Loucy (cell line): ENCODE measurements at regions not wholly inside any gene's neighbourhood (a gene's known extent, or its start where the extent isn't known, plus 50 kb on each side); places are given as distances from the start of the nearest gene placed in this dataset.

Source experiments
- H2AFZ ChIP-seq: fragments of 200-600 bp; sonication (generic); 2 replicates; pipeline ENCODE4 v1.6.0; 2016; ENCODE audit warnings: antibody characterized with exemption, mild to moderate bottlenecking, low read length, moderate library complexity
- H3F3A ChIP-seq: fragments of 200-600 bp; 2 replicates; pipeline ENCODE4 v1.6.0; 2016; ENCODE audit warnings: antibody characterized with exemption, low read depth, mild to moderate bottlenecking
- H3K27me3 ChIP-seq: fragments of 200-600 bp; sonication (generic); 2 replicates; pipeline ENCODE4 v1.6.1; 2014; ENCODE audit warnings: low read length, mild to moderate bottlenecking; ENCODE audit not compliant: insufficient read depth, poor library complexity, severe bottlenecking
- H3K36me3 ChIP-seq: fragments of 200-600 bp; sonication (generic); 2 replicates; pipeline ENCODE4 v1.6.1; 2016; ENCODE audit warnings: low read length; ENCODE audit not compliant: insufficient read depth
- H3K4me1 ChIP-seq: fragments of 200-600 bp; sonication (generic); 2 replicates; pipeline ENCODE4 v1.5.1; 2014; ENCODE audit warnings: low read length, mild to moderate bottlenecking; ENCODE audit not compliant: insufficient read depth, poor library complexity, severe bottlenecking
- H3K4me2 ChIP-seq: fragments of 200-600 bp; sonication (generic); 2 replicates; pipeline ENCODE4 v1.6.0; 2014; ENCODE audit warnings: antibody characterized with exemption, low read length, low read depth, mild to moderate bottlenecking; ENCODE audit not compliant: poor library complexity, severe bottlenecking
- H3K4me3 ChIP-seq: fragments of 200-600 bp; sonication (generic); 2 replicates; pipeline ENCODE4 v1.5.1; 2014; ENCODE audit warnings: low read length, mild to moderate bottlenecking, mixed read lengths; ENCODE audit not compliant: poor library complexity, severe bottlenecking
- H3K79me2 ChIP-seq: fragments of 200-600 bp; sonication (generic); 2 replicates; pipeline ENCODE4 v1.6.1; 2014; ENCODE audit warnings: low read length; ENCODE audit not compliant: insufficient read depth
- H3K9ac ChIP-seq: fragments of 200-600 bp; sonication (generic); 2 replicates; pipeline ENCODE4 v1.6.0; 2014; ENCODE audit warnings: mild to moderate bottlenecking, low read depth, low read length, moderate library complexity; ENCODE audit not compliant: poor library complexity, severe bottlenecking
- H3K9me2 ChIP-seq: fragments of 200-600 bp; sonication (generic); replicated peaks from 2 replicates; pipeline ENCODE4 v1.6.1; 2016; ENCODE audit warnings: low read depth, low read length, mixed read lengths
- H3K9me3 ChIP-seq: fragments of 200-600 bp; sonication (generic); 2 replicates; pipeline ENCODE4 v1.6.1; 2014; ENCODE audit warnings: mild to moderate bottlenecking, antibody characterized with exemption, low read length, low read depth; ENCODE audit not compliant: insufficient read depth
- H4K20me1 ChIP-seq: fragments of 200-600 bp; sonication (generic); 2 replicates; pipeline ENCODE4 v1.6.0; 2014; ENCODE audit warnings: antibody characterized with exemption, low read length, mild to moderate bottlenecking; ENCODE audit not compliant: insufficient read depth, poor library complexity, severe bottlenecking
- CTCF ChIP-seq: fragments of 200-600 bp; sonication (generic); conservative IDR thresholded peaks from 2 replicates; pipeline ENCODE4 v1.5.1; 2014; ENCODE audit warnings: mild to moderate bottlenecking, antibody characterized with exemption, low read length
- EZH2phosphoT487 ChIP-seq: fragments of 200-600 bp; IDR thresholded peaks from 2 replicates; pipeline ENCODE4 v1.6.1; 2018; ENCODE audit warnings: antibody characterized with exemption, mild to moderate bottlenecking, moderate library complexity, borderline replicate concordance

DNA sequence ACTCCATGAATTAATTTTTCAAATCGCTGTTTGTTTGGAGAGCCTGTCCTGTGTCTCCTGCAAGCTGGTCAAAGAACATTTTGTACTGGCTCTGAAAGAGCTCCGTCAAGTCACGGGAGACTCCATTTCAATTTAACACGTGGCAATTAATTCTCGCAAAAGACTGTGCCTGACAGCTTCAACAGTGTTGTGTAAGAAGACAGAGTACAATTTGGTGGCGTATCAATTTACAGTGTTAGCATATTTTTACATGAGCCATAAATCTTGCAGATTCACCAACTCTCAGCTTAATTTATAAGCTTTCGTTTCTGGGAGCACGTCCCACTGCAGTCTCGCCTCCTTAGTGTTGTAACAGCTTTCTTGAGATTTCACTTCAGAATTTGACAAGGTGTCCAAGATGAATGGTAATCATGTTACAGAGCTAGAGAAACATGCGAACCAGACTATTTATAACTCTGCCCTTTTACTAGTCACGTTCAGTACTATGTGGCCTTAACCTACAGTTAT, 70.8 kb downstream of the RWDD4 start:
- Histone ChIP-seq H3K79me2 (no peaks in the 10 kb centered on the region), H4K20me1 (no peaks in the 10 kb centered on the region), H3F3A (no peaks in the 10 kb centered on the region), H3K4me3 (no peak overlapping the region), H3K9me3 (no peaks in the 10 kb centered on the region), H3K4me1 (no peaks in the 10 kb centered on the region), H3K4me2 (no peak overlapping the region), H3K9ac (no peak overlapping the region), H3K36me3 (no peaks in the 10 kb centered on the region), H3K9me2 (no peaks in the 10 kb centered on the region), H3K27me3 (no peaks in the 10 kb centered on the region), H2AFZ (peak overlapping the region; percentile 2; the same call in 1 of the 2 replicates)
- TF ChIP-seq EZH2phosphoT487: no peak
- no peak for TF ChIP-seq CTCF

DNA sequence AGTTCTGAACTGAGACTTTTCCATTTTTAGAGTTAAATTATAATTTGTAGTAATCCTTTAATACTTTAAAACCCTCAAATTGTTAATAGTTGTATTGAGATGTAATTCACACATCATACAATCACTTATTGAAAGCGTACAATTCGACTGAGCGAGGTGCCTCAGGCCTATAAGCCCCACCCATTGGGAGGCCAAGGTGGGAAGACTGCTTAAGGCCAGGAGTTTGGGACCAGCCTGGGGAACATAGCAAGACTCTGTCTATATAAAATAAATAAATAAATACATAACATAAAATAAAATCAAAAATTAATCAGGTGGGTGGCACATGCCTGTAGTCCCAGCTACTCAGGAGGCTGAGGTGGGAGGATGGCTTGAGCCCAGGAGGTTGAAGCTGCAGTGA, 70.3 kb downstream of the RWDD4 start:
- Histone ChIP-seq H3K9me3 (no peaks in the 10 kb centered on the region), H3K4me3 (no peak overlapping the region), H3K79me2 (no peaks in the 10 kb centered on the region), H3K36me3 (no peaks in the 10 kb centered on the region), H3K27me3 (no peaks in the 10 kb centered on the region), H3F3A (no peaks in the 10 kb centered on the region), H3K4me2 (no peak overlapping the region), H3K9ac (no peak overlapping the region), H4K20me1 (no peaks in the 10 kb centered on the region), H2AFZ (no peak overlapping the region), H3K9me2 (no peaks in the 10 kb centered on the region), H3K4me1 (no peaks in the 10 kb centered on the region)
- TF ChIP-seq CTCF: no peak
- TF ChIP-seq EZH2phosphoT487: no peak

DNA sequence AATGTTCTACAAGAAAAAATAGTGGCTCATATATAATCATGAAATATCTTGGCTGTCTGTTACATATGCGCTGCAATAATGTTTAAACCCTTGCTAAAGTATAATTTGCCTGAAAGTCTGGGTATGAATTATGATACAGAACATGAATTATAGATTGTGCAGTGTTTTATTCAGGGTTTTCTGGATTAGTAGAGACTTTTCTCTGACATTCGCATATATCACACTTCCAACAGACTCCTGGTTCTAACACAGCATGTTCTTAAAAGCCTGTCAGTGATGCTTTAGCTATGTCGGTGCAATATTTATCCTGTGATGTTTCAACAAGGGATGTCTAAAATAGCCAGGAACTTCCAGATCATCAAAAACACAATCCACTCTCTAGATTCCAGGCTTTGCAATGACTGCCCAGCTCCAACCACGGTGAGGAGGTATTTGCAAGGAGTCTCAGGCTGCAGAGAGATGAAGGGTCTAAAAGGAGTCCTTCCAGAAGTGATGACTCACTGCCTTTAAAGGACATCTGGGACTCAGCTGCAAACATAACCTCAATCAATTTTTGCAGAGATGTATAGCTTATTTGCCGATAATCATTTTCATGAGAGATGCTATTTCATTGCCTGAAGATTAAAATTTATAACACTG, 69.4 kb downstream of the RWDD4 start:
- Histone ChIP-seq H3K4me2 (no peak overlapping the region), H3K79me2 (no peaks in the 10 kb centered on the region), H3K36me3 (no peaks in the 10 kb centered on the region), H4K20me1 (no peaks in the 10 kb centered on the region), H3K4me1 (no peaks in the 10 kb centered on the region), H3K9me2 (no peaks in the 10 kb centered on the region), H3K27me3 (no peaks in the 10 kb centered on the region), H3K9me3 (no peaks in the 10 kb centered on the region), H3F3A (no peaks in the 10 kb centered on the region), H3K4me3 (no peak overlapping the region), H3K9ac (no peak overlapping the region), H2AFZ (no peak overlapping the region)
- TF ChIP-seq EZH2phosphoT487 (no peak), CTCF (no peak)
